ENCODE measurements at regions not wholly inside any gene's neighbourhood (a gene's known extent, or its start where the extent isn't known, plus 50 kb on each side); places are given as distances from the start of the nearest gene placed in this dataset.

DNA sequence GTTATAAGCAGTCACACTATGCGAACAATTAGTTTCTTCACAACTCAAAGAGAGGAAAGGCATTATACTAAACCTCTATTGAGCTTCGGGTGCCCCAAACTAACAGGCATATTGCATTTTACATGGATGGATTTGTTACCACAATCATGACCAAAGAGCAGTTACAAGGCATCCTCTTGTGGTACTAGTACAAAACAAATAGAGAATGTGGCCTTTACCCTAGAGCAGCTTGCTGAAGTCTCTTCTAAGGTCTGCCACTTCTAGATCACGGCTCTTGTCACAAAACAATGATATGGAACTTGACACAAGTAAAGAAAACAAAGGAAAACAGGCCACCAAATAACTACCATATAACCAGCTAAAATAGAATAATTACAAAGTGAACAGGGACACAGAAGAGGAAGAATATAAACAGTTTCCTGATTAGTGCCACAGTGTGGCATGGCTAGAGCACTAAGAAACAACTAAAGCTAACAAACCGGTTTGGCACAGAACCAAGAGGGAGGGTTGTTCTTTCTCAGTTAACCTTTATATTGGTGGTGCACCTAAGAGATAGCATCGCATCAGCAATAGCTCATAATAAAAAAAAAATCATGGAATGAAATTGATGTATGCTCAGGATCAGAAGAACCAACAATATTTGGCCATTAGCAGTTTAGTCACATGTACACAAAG, 209.7 kb upstream of the ATP2B1 start:
- TF ChIP-seq, protein P1, sequence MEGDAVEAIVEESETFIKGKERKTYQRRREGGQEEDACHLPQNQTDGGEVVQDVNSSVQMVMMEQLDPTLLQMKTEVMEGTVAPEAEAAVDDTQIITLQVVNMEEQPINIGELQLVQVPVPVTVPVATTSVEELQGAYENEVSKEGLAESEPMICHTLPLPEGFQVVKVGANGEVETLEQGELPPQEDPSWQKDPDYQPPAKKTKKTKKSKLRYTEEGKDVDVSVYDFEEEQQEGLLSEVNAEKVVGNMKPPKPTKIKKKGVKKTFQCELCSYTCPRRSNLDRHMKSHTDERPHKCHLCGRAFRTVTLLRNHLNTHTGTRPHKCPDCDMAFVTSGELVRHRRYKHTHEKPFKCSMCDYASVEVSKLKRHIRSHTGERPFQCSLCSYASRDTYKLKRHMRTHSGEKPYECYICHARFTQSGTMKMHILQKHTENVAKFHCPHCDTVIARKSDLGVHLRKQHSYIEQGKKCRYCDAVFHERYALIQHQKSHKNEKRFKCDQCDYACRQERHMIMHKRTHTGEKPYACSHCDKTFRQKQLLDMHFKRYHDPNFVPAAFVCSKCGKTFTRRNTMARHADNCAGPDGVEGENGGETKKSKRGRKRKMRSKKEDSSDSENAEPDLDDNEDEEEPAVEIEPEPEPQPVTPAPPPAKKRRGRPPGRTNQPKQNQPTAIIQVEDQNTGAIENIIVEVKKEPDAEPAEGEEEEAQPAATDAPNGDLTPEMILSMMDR (IDR thresholded peaks at IDR 0.05), result no peak
- TF ChIP-seq POLR2A (IDR thresholded peaks at IDR 0.05), result no peak
